ENCODE measurements at regions not wholly inside any gene's neighbourhood (a gene's known extent, or its start where the extent isn't known, plus 50 kb on each side); places are given as distances from the start of the nearest gene placed in this dataset.

DNA sequence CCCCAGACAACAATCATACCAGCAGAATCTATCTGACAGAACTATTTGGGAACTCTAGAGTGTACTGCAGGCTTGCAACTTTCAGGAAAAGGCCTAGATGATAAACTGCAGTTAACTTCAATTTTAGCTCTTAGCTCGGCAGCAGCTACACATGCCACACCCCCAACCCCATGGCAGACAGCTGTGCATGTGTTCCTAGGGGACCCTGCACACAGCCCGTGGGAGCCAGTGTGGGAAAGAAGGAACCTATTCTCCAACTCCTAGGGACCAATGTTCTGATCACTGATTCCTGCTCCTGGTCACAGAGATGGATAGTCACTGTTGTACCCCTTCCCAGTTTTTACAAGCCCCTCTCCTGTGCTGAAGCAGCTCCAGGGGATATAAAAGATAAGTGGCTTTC, 179.6 kb downstream of the DRD1 start:
- no peak for TF ChIP-seq POLR2A (IDR thresholded peaks at IDR 0.05)
- no peak for TF ChIP-seq CTCF (IDR thresholded peaks at IDR 0.05)
- no peak for TF ChIP-seq EP300 (IDR thresholded peaks at IDR 0.05)

All from ovary (tissue), 3 donors.